SU-DHL-6 (cell line): ENCODE measurements at regions not wholly inside any gene's neighbourhood (a gene's known extent, or its start where the extent isn't known, plus 50 kb on each side); places are given as distances from the start of the nearest gene placed in this dataset.

Source experiments
- EZH2phosphoT487 ChIP-seq: fragments of 200-600 bp; sonication (generic), shearing (Covaris generic); conservative IDR thresholded peaks from 2 replicates; pipeline ENCODE4 v1.6.1; 2018; ENCODE audit warnings: mild to moderate bottlenecking, antibody characterized with exemption, low read length, moderate library complexity, mixed read lengths
- TF ChIP-seq, protein P1 (sequence below): fragments of 200-600 bp; sonication (generic); IDR thresholded peaks from one replicate; pipeline ENCODE4 v1.5.1; 2017; ENCODE audit warnings: antibody characterized with exemption, mild to moderate bottlenecking, low read length, moderate library complexity; ENCODE audit not compliant: insufficient read depth, poor library complexity, severe bottlenecking

DNA sequence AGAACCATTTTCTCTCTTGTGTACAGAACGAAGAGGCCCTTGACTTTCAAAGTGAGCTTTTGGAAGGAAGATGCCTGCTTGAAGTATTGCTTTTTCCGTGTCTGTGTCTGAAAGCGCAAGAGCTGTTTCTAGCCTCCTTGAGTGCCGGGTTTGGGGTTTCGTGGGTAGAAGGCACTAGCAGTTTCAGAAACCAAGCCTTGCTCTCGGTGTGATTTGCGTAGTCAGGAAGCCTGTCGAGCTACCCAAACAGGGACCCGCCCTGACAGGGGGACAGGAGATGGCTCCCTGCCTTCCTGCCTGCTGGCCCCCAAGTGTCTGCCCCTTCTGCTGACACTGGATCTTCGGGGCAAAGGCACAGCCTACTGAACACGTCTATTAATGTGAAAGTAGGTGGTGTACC is 322.0 kb downstream of the MAF start:
- TF ChIP-seq, protein P1, sequence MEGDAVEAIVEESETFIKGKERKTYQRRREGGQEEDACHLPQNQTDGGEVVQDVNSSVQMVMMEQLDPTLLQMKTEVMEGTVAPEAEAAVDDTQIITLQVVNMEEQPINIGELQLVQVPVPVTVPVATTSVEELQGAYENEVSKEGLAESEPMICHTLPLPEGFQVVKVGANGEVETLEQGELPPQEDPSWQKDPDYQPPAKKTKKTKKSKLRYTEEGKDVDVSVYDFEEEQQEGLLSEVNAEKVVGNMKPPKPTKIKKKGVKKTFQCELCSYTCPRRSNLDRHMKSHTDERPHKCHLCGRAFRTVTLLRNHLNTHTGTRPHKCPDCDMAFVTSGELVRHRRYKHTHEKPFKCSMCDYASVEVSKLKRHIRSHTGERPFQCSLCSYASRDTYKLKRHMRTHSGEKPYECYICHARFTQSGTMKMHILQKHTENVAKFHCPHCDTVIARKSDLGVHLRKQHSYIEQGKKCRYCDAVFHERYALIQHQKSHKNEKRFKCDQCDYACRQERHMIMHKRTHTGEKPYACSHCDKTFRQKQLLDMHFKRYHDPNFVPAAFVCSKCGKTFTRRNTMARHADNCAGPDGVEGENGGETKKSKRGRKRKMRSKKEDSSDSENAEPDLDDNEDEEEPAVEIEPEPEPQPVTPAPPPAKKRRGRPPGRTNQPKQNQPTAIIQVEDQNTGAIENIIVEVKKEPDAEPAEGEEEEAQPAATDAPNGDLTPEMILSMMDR: no peak
- TF ChIP-seq EZH2phosphoT487: no peak
